Head of caudate nucleus (tissue), 42 donors: ENCODE measurements at regions not wholly inside any gene's neighbourhood (a gene's known extent, or its start where the extent isn't known, plus 50 kb on each side); places are given as distances from the start of the nearest gene placed in this dataset.
"Not testable (repeated sequence)": the region's sequence is repeated elsewhere in the genome, so short reads cannot be mapped to it uniquely, and the experiment has no call there.

Experiments
- DNase-seq, 42 donors: peaks; one replicate each; pipeline versions ENCODE4 v3.0.0 to v3.0.0-alpha.2; 2020 to 2021; ENCODE audit warnings: mixed read lengths in 7 of 42
- intact Hi-C: fragments of 100-400 bp; cut with DNase I; formaldehyde crosslinking; loops from one replicate; pipeline ENCODE4 v1.15.0; 2022

DNA sequence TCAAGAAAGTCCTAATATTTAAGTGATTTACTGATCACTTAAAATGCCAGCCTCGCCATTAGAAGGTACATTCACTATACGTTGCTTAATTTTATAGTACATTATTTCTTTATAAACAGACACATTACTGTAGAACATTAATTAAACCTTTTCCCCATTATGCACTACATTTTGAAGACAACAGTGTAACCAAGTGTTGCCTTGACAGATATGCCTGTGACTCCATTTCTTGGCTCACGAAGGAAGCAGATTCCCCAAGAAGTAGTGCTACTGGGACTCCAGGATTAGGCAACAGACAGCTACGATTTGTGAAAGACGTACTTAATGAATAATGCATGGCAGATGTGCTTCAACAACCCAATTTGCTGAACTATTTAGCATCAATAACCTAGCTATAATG, 394.8 kb downstream of the RPS29 start:
- DNase-seq, result no peak
- intact Hi-C loops, result no loop called here

DNA sequence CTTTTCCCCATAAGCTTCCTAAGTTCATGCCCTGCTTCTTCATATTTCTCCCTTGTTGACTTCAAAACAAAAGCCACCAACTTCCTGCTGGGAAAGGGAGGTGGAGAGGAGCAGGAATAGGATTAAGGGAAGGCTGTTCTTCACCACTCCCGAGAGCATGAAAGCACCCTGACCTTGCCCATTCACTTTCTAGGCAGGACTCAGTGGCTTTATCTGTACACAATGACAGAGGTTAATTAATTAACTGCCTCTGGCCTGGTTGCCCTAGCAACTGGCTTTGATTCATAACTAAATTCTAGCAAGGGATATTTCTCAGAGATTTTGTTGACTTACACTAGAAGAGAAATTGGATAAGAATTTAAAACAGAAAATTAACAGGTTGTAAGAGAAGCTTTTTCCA, 396.8 kb downstream of the RPS29 start:
- intact Hi-C loops, result no loop called here
- DNase-seq, result no peak

GRCh38 chr14:49187799-49188198, 398.4 kb downstream of the RPS29 start:
- DNase-seq, result no peak
- intact Hi-C loops, result no loop called here

DNA sequence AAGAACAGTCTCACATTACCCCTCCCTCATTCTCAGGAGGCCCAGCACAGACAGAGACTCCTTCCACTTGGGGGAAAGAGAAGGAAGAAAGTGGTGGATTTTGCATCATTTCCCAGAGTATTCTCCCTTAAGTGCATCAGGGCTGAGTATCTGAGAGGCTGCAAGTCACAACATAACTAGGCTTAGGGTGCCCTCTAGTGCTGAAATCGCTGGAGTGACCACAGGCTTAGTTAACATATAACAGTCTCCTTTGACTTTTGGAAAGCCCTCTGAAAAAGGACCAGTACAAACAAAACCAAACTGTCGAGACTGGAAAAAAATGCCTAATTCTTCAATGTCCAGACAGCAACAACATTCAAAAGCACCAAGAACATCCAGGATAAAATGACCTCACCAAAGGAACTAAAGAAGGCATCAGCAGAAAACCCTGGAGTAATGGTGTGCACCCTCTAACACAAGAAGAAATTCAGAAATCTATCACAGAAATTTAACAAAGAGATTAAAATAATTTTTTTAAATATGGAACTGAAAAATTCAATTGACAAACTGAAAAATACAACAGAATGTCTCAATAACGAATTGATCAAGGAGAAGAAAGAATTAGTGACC, 412.3 kb downstream of the RPS29 start:
- intact Hi-C loops, result no loop called here
- DNase-seq, result peak in 33 of 42 donors; percentile 12 to 77 (median 45)

DNA sequence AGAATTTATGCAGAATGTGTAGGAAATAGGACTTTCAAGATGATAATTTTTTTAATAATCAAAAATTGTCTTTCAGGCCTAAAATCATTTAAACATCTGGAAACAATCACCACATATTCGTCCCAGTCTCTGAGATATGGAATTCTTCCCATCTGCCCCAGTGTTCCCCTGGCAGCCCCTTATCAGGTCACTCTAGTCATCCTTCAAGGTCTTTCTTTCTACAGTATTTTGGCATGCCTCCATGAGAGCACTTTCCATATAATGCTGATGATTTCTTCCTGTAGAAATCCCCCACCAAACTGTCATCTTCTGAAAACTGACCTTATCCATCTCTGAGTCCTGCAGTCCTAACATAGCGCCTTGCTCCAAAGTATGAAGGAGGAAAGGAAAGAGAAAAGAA, 422.1 kb downstream of the RPS29 start:
- DNase-seq, result no peak
- intact Hi-C loops, result no loop called here

DNA sequence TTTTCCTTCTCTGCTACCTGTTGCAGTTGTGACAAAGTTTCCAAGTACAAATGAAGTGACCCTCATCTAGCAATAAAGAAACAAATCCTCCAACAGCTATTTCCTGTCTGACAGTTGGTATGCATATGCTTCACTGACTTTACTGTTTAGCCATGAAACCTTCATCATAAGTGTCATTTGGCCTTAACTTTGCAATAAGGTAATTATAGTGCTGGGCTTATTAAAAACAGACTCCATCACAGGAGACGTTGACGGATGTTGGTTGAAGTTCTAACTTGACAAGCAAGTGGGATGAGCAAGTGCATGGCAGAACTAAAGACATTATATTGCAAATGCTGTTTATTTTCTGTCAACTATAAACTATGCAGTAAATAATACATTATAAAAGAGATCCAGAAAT, 425.2 kb downstream of the RPS29 start:
- intact Hi-C loops, result no loop called here
- no peak for DNase-seq

DNA sequence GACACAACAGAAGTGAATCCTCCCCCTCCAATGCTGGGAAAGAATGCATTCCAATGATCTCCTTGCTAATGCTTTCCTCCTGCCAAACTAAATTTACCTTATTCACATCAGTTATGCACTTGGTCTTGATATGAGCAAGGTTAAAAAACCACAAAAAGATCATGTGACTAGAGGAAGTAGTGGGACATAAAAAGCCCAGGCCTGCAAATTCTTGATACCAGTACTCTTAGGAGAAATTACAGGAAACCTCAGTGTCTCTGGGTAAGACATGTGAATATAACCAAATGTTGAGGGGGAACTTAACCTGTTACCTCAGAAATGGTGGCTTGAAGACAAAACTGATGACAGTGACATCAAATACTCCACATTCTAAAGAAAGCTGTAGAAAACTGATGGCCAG, 427.1 kb downstream of the RPS29 start:
- no peak for DNase-seq
- intact Hi-C loops, result no loop called here

GRCh38 chr14:49139593-49139992, 446.6 kb downstream of the RPS29 start:
- intact Hi-C loops, result no loop called here
- no peak for DNase-seq

DNA sequence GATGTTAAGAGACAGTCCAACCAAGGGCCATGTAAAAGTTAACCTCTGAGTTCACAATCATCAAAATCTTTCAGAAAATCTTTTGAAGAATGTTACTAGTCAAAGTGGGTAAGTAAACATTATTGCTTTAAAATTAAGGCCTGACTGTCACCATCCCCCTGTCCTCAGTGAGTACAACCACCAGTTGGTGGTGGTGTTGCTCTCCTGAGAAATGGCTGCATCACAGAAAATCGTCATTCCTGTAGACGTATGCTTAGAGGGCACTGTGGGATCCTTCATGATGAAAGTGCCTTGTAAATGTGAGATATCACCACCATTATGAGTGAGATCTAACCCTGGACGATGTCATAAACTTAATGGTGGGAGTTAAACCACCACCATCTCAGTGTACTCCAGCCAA, 451.2 kb downstream of the RPS29 start:
- DNase-seq, result no peak
- intact Hi-C loops, result no loop called here

- intact Hi-C loops, result no loop called here
- no peak for DNase-seq
Measured at GRCh38 chr14:49121246-49121645, 464.9 kb downstream of the RPS29 start.

DNA sequence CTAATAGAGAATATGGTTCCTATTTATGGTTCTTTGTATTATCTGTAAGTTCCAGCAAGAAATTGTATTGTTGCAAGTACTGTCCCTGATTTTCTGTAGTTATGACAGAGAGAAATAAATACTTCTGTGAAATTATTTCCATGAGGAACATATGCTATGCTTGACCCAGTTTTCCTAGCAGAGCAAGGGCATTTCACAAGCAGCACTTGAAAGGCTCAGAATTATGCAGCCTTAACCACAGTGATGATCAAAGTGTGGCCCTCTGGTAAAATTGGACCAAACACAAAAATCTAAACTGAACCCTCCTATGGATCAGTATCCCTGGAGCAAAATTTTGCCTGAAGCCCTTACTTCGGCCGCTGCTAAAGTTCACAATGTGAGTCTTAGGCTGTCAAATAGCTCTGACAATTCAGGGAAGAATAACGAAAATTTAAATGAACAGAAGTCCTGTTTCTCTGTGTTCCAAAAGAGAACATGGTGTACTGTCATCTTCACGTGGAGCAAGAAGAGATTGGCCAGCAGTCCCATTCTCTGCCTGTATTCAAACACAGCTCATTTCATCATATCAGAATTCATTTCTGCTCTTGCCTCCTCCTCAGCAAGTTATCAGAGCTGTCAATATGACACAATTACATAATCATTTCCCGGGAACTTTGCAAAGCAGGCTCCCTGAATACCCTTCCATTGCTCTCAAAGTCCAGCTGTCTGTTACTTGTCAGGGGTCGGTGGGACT, 471.9 kb downstream of the RPS29 start:
- intact Hi-C loops, result no loop called here
- peak in 5 of 42 donors; percentile 5 to 46 (median 7) for DNase-seq

- no peak for DNase-seq
- intact Hi-C loops, result no loop called here
Measured at GRCh38 chr14:49106741-49107667, 479.2 kb downstream of the RPS29 start.

DNA sequence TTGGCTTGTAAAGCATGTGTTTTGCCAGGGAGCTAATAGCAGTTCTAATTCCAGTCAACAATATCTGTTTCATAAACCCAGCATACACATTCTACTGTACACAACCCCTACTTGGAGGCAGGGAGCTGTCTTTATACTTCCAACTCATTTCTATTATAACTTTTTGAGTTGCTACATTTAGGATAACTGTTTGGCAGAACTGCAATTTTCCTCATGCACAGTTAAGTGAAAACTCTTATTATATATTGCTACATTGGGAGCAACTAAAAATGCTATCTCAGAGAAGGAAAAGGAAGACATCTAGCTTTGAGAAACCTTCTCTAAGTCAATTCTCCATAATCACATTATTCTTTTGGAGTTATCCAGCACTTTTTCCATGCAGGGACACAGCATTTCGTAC, 480.2 kb downstream of the RPS29 start:
- intact Hi-C loops, result no loop called here
- DNase-seq, result no peak

DNA sequence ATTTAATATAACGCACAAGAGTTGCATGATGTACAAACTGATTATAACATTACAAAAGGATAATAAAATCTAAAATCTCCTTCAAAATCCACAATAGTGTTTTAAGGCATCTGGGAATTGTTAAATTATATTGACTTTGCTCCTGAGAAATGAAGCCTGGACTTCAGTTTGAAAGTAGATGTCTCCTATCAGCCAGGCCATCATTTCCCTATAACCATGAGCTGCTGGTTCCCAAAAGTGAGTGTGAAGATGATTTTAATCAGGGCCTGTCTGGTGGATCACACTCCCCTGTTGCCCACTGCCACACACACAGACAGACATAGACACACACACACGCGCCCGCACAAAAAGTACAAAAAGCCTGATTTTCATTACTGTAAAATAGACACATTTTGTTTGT, 480.7 kb downstream of the RPS29 start:
- DNase-seq, result no peak
- intact Hi-C loops, result no loop called here

DNA sequence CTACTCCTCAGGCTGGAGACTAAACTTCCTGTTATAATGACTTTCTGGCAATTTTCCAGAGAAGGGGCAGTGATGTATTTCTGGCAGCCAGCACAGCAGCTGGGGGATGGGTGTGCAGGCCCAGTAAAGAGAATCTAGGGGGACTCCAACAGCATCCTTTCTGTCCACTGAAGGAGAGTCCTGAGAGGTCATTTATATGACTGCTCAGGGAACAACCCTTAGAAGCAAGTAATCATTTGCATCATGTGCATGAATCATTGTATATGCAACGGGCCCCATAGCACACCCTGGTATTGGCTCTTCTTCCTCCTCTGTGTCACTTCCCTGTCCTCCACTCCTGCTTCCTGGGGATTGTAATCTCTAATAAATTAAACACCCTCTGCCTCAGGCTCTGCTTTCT, 493.8 kb downstream of the RPS29 start:
- no peak for DNase-seq
- intact Hi-C loops, result no loop called here

DNA sequence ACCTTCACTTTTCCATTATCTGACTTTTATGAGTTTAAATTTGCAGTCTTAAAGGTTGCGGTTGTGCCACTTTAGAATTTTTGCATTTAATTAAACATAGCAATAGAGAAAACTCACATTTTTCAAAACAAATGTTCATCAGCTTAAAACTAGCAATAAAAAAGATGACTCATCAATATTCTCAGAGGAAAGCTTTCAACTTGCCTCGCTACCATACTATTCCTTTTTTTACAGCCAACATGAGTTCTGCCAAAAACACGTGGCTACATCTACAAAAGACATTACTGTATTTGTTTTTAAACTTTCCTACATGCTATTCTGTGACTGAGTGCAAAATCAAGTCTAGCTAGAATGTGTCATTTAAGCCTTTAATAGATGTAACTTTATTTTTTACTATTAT, 497.1 kb downstream of the RPS29 start:
- intact Hi-C loops, result no loop called here
- no peak for DNase-seq

- DNase-seq, intact Hi-C loops: not testable (repeated sequence)
Measured at GRCh38 chr14:49073292-49073691, 512.9 kb downstream of the RPS29 start.

DNA sequence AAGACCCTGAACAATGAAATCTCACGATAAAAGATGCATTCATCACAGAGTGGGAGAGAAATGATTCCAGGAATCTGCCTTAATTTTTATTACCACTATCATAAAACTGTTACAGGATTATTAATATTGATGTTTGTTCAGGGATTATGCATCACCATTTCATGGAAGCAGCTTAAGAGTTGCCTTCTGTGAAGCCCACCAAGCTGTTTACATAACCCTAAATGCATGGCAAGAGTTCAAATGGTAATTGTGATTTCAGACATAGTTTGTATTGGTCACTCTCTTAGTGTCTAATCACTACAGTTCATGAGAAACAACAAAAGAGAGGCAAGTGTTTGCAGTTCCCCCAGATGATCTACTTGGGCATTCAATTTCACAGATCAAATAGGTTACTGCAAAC, 527.7 kb downstream of the RPS29 start:
- intact Hi-C loops, result no loop called here

GRCh38 chr14:49057838-49058510, 528.2 kb downstream of the RPS29 start:
- intact Hi-C loops, result no loop called here
- no peak for DNase-seq

More for the DNA sequence above, 527.7 kb downstream of the RPS29 start:
- DNase-seq, result no peak

DNA sequence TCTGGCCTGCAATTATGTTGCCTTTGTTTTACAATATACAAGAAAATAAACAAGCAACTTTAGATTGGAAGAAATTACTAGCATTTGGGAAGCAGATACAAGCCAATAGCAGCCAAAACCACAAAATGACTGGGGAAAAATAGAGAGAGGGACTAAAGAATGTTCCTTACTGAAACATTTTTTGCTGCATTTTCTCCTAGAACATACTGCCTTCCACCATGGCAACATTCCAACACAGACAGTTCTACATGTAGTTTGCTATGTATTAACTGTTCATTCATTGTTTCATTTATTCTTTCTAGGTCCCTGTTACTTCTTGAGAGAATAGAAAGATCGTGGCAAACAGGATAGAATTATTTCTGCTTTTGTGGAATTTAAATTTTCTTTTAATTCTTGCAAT, 530.2 kb downstream of the RPS29 start:
- no peak for DNase-seq

More for the DNA sequence above, 530.2 kb downstream of the RPS29 start:
- intact Hi-C loops, result no loop called here
